ENCODE measurements at regions not wholly inside any gene's neighbourhood (a gene's known extent, or its start where the extent isn't known, plus 50 kb on each side); places are given as distances from the start of the nearest gene placed in this dataset.

GRCh38 chr11:8766043-8766987, 83.7 kb downstream of the RPL27A start:
- no peak for DNase-seq
- 82% methylated on average over 7 of the region's 8 CpGs for WGBS (ENCODE audit: low lambda C conversion rate)
- peaks cover 40% of the 10 kb centered on the region for H3F3A ChIP-seq (replicated peaks; ENCODE audit: insufficient read depth)
- H4K20me1 ChIP-seq (ENCODE audit: insufficient read depth): no peaks in the 10 kb centered on the region
- ChIA-PET CTCF (interaction anchor here (0.7 kb wide), 1 partner anchor 260 kb away, joined by 3 read pairs; no protein-coding TSS in a partner anchor), POLR2A (no interaction called here)
- peak overlapping the region; percentile 46; the same call in 1 of the 2 replicates for H3K4me2 ChIP-seq
- peak overlapping the region; percentile 43 to 85; a peak in 3 of 4 replicates for H3K27ac ChIP-seq (ENCODE audit: low read depth in 2 of 2, low read length in 1 of 2)
- H3K9me3 ChIP-seq: no peaks in the 10 kb centered on the region
- no peaks in the 10 kb centered on the region for H3K9me2 ChIP-seq
- H2AFZ ChIP-seq (ENCODE audit: low read depth): no peak overlapping the region
- H3K27me3 ChIP-seq (ENCODE audit: insufficient read depth): no peaks in the 10 kb centered on the region
- H3K4me3 ChIP-seq (ENCODE audit: low read depth in 2 of 2, low read length in 1 of 2): no peak overlapping the region
- H3K9ac ChIP-seq: peak overlapping the region; percentile 47; the same call in 1 of the 2 replicates
- H3K4me1 ChIP-seq (ENCODE audit: control insufficient read depth in 1 of 2, insufficient read depth in 2 of 2, low read depth in 1 of 2, low read length in 1 of 2): peaks cover 2 to 44% of the 10 kb centered on the region in 2 experiments; a peak in 3 of 4 replicates
- peaks cover 56% of the 10 kb centered on the region for H3K79me2 ChIP-seq (ENCODE audit: insufficient read depth)
- peaks cover 0 to 6% of the 10 kb centered on the region in 2 experiments for H3K36me3 ChIP-seq (replicated peaks in 1 of 2; ENCODE audit: control insufficient read depth in 1 of 2, insufficient read depth in 2 of 2, low read length in 1 of 2)
- TF ChIP-seq RFX5 (IDR thresholded peaks at IDR 0.05; ENCODE audit: low read length) (no peak), NFIC (IDR thresholded peaks at IDR 0.05; ENCODE audit: borderline replicate concordance) (no peak), REST (IDR thresholded peaks at IDR 0.05; ENCODE audit: low read depth, low read length) (no peak), CTCF (IDR thresholded peaks at IDR 0.05) (0 out of 2 replicates have a peak, but pooled peaks have one; percentile 23), FOXJ3 (CRISPR knock-in tag; IDR thresholded peaks at IDR 0.05) (no peak), USF2 (IDR thresholded peaks at IDR 0.05; ENCODE audit: borderline replicate concordance, low read depth, low read length) (no peak), JUND (IDR thresholded peaks at IDR 0.05) (0 out of 2 replicates have a peak, but pooled peaks have one; percentile 3), RAD21 (IDR thresholded peaks at IDR 0.05; ENCODE audit: low read length) (no peak), IRF3 (IDR thresholded peaks at IDR 0.05; ENCODE audit: low read depth, low read length) (no peak), RCOR1 (IDR thresholded peaks at IDR 0.05; ENCODE audit: low read length) (no peak), ZBTB33 (IDR thresholded peaks at IDR 0.05; ENCODE audit: borderline replicate concordance, low read depth) (no peak), YY1 (IDR thresholded peaks at IDR 0.05; ENCODE audit: low read depth) (no peak), TCF12 (IDR thresholded peaks at IDR 0.05) (no peak), CHD2 (IDR thresholded peaks at IDR 0.05; ENCODE audit: low read length, partially characterized antibody) (no peak), MEF2A (IDR thresholded peaks at IDR 0.05; ENCODE audit: borderline replicate concordance, low read depth) (peak; percentile 31; the same call in 1 of the 2 replicates), SIN3A (IDR thresholded peaks at IDR 0.05; ENCODE audit: borderline replicate concordance, low read depth, low read length) (no peak), ELF1 (IDR thresholded peaks at IDR 0.05) (no peak), TAF1 (IDR thresholded peaks at IDR 0.05; ENCODE audit: borderline replicate concordance, low read depth, low read length) (no peak), EZH2phosphoT487 (IDR thresholded peaks at IDR 0.05; ENCODE audit: borderline replicate concordance, low read depth) (no peak), RXRA (IDR thresholded peaks at IDR 0.05; ENCODE audit: borderline replicate concordance, low read depth) (no peak), GABPA (IDR thresholded peaks at IDR 0.05; ENCODE audit: low read depth) (no peak)
